ENCODE measurements at regions not wholly inside any gene's neighbourhood (a gene's known extent, or its start where the extent isn't known, plus 50 kb on each side); places are given as distances from the start of the nearest gene placed in this dataset.

GRCh38 chr1:209323743-209324142 lies 259.8 kb upstream of the CAMK1G start:
- no peak for TF ChIP-seq CTCF (IDR thresholded peaks at IDR 0.05)
- no peak for TF ChIP-seq POLR2A (IDR thresholded peaks at IDR 0.05)

All from lower leg skin (tissue), 3 donors.